ENCODE measurements at regions not wholly inside any gene's neighbourhood (a gene's known extent, or its start where the extent isn't known, plus 50 kb on each side); places are given as distances from the start of the nearest gene placed in this dataset.
"Not testable (repeated sequence)": the region's sequence is repeated elsewhere in the genome, so short reads cannot be mapped to it uniquely, and the experiment has no call there.

GRCh38 chr9:40935336-40935735 lies 193.1 kb downstream of the FOXD4L6 start:
- DNase-seq (ENCODE audit: low read depth in 2 of 2), result no peak

- not testable (repeated sequence) for DNase-seq (ENCODE audit: low read depth in 2 of 2)
These were observed 194.0 kb downstream of the FOXD4L6 start for GRCh38 chr9:40934480-40934879.

- DNase-seq (ENCODE audit: low read depth in 2 of 2), result not testable (repeated sequence)
These were observed 198.1 kb downstream of the FOXD4L6 start for GRCh38 chr9:40930426-40930825.

GRCh38 chr9:40929488-40929845 lies 199.0 kb downstream of the FOXD4L6 start:
- DNase-seq (ENCODE audit: low read depth in 2 of 2), result not testable (repeated sequence)

- no peak for DNase-seq (ENCODE audit: low read depth in 2 of 2)
These were observed 199.5 kb downstream of the FOXD4L6 start for GRCh38 chr9:40928803-40929487.

GRCh38 chr9:40927851-40928802 lies 200.4 kb downstream of the FOXD4L6 start:
- DNase-seq (ENCODE audit: low read depth in 2 of 2), result no peak

- no peak for DNase-seq (ENCODE audit: low read depth in 2 of 2)
These were observed 201.2 kb downstream of the FOXD4L6 start for GRCh38 chr9:40927260-40927631.

GRCh38 chr9:40926404-40927259 lies 201.8 kb downstream of the FOXD4L6 start:
- peak in 1 of 2 donors; percentile 1 for DNase-seq (ENCODE audit: low read depth in 2 of 2)

- DNase-seq (ENCODE audit: low read depth in 2 of 2), result peak in 1 of 2 donors; percentile 2
These were observed 203.3 kb downstream of the FOXD4L6 start for GRCh38 chr9:40925149-40925548.

- DNase-seq (ENCODE audit: low read depth in 2 of 2), result not testable (repeated sequence)
These were observed 212.1 kb downstream of the FOXD4L6 start for GRCh38 chr9:40916399-40916783.

- DNase-seq (ENCODE audit: low read depth in 2 of 2), result peak in 1 of 2 donors; percentile 1
These were observed 212.7 kb downstream of the FOXD4L6 start for GRCh38 chr9:40915660-40916398.

- peak in 1 of 2 donors; percentile 1 for DNase-seq (ENCODE audit: low read depth in 2 of 2)
These were observed 213.5 kb downstream of the FOXD4L6 start for GRCh38 chr9:40914772-40915659.

- peak in 1 of 2 donors; percentile 1 for DNase-seq (ENCODE audit: low read depth in 2 of 2)
These were observed 214.4 kb downstream of the FOXD4L6 start for GRCh38 chr9:40913928-40914673.

- no peak for DNase-seq (ENCODE audit: low read depth in 2 of 2)
These were observed 215.3 kb downstream of the FOXD4L6 start for GRCh38 chr9:40913096-40913719.

- not testable (repeated sequence) for DNase-seq (ENCODE audit: low read depth in 2 of 2)
These were observed 215.8 kb downstream of the FOXD4L6 start for GRCh38 chr9:40912679-40913078.

- no peak for DNase-seq (ENCODE audit: low read depth in 2 of 2)
These were observed 216.8 kb downstream of the FOXD4L6 start for GRCh38 chr9:40911647-40912046.

- DNase-seq (ENCODE audit: low read depth in 2 of 2), result not testable (repeated sequence)
These were observed 217.5 kb downstream of the FOXD4L6 start for GRCh38 chr9:40910995-40911394.

GRCh38 chr9:40909821-40910220 lies 218.7 kb downstream of the FOXD4L6 start:
- no peak for DNase-seq (ENCODE audit: low read depth in 2 of 2)

- DNase-seq (ENCODE audit: low read depth in 2 of 2), result not testable (repeated sequence)
These were observed 219.4 kb downstream of the FOXD4L6 start for GRCh38 chr9:40909111-40909510.

All from lung microvascular endothelial cell (primary cell).